ENCODE measurements at regions not wholly inside any gene's neighbourhood (a gene's known extent, or its start where the extent isn't known, plus 50 kb on each side); places are given as distances from the start of the nearest gene placed in this dataset.

DNA sequence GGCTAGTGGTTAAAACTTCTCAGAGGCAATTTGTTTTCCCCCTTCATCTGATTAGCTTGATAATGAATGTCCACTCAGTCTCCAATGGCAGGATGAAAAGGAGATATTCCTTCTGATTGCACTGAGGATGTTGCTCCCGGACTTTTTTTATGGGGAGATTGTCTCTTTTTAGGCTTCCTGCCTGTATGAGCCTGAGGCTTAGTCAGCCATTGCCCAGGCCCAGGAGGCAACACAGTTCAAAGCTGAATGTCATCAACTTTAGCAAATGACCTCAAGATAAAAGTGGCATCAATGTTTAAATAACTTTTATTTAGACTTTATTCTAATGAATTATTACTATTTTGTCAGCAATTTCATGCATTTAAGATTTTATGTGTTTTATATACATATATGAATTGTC is 162.9 kb upstream of the PTBP2 start (continued):
- no peak for TF ChIP-seq BRCA1 (IDR thresholded peaks at IDR 0.05; ENCODE audit: low read depth, low read length)
- no peak for TF ChIP-seq CREB1 (IDR thresholded peaks at IDR 0.05)

Data from H1 (cell line).